Amygdala (tissue), 56 donors: ENCODE measurements at regions not wholly inside any gene's neighbourhood (a gene's known extent, or its start where the extent isn't known, plus 50 kb on each side); places are given as distances from the start of the nearest gene placed in this dataset.

ENCODE experiments used
- DNase-seq, 56 donors: peaks; one replicate each; lab custom pipeline; 2025; lab: John Stamatoyannopoulos, UW

GRCh38 chr5:160906090-160906489 is 54.1 kb upstream of the ATP10B start:
- DNase-seq, result no peak

- no peak for DNase-seq
These were observed 53.3 kb upstream of the ATP10B start for GRCh38 chr5:160905285-160905684.

GRCh38 chr5:160904591-160904990 is 52.6 kb upstream of the ATP10B start:
- peak in 2 of 56 donors; percentile 5 to 12 for DNase-seq

GRCh38 chr5:160903551-160903950 is 51.5 kb upstream of the ATP10B start:
- DNase-seq, result no peak

- DNase-seq, result no peak
These were observed 51.1 kb upstream of the ATP10B start for GRCh38 chr5:160903076-160903475.
